CD4-positive, alpha-beta T cell treated with Interleukin-17A for 1 hour (primary cell): ENCODE measurements at regions not wholly inside any gene's neighbourhood (a gene's known extent, or its start where the extent isn't known, plus 50 kb on each side); places are given as distances from the start of the nearest gene placed in this dataset.

Source experiments
- DNase-seq: peaks from one replicate; pipeline ENCODE4 v3.0.0-alpha.2; 2020

- DNase-seq: no peak
Measured at GRCh38 chr21:16563116-16563515, 833.3 kb downstream of the USP25 start.

- no peak for DNase-seq
Measured at GRCh38 chr21:16563795-16564194, 834.0 kb downstream of the USP25 start.

- no peak for DNase-seq
Measured at GRCh38 chr21:16568244-16568643, 838.5 kb downstream of the USP25 start.

- DNase-seq: no peak
Measured at GRCh38 chr21:16568661-16569060, 838.9 kb downstream of the USP25 start.

GRCh38 chr21:16569679-16570078, 839.9 kb downstream of the USP25 start:
- no peak for DNase-seq

- DNase-seq: no peak
Measured at GRCh38 chr21:16570171-16570570, 840.4 kb downstream of the USP25 start.

GRCh38 chr21:16570856-16571255, 841.1 kb downstream of the USP25 start:
- DNase-seq: no peak

GRCh38 chr21:16571594-16571993, 841.8 kb downstream of the USP25 start:
- no peak for DNase-seq

- no peak for DNase-seq
Measured at GRCh38 chr21:16572032-16572431, 842.2 kb downstream of the USP25 start.

- DNase-seq: no peak
Measured at GRCh38 chr21:16573578-16573977, 843.8 kb downstream of the USP25 start.

GRCh38 chr21:16577975-16578374, 848.2 kb downstream of the USP25 start:
- DNase-seq: no peak

GRCh38 chr21:16578912-16579311, 849.1 kb downstream of the USP25 start:
- no peak for DNase-seq

- DNase-seq: no peak
Measured at GRCh38 chr21:16579538-16579937, 849.8 kb downstream of the USP25 start.

GRCh38 chr21:16580661-16581060, 850.9 kb downstream of the USP25 start:
- no peak for DNase-seq

- no peak for DNase-seq
Measured at GRCh38 chr21:16583556-16583955, 853.8 kb downstream of the USP25 start.

- DNase-seq: no peak
Measured at GRCh38 chr21:16584756-16585155, 855.0 kb downstream of the USP25 start.

GRCh38 chr21:16585896-16586295, 856.1 kb downstream of the USP25 start:
- DNase-seq: no peak

- DNase-seq: no peak
Measured at GRCh38 chr21:16587141-16587581, 857.4 kb downstream of the USP25 start.

- DNase-seq: no peak
Measured at GRCh38 chr21:16587681-16588375, 858.0 kb downstream of the USP25 start.

GRCh38 chr21:16588433-16588860, 858.7 kb downstream of the USP25 start:
- DNase-seq: no peak

GRCh38 chr21:16589006-16589898, 859.5 kb downstream of the USP25 start:
- DNase-seq: no peak

- no peak for DNase-seq
Measured at GRCh38 chr21:16590186-16590585, 860.4 kb downstream of the USP25 start.

GRCh38 chr21:16590641-16591292, 861.0 kb downstream of the USP25 start:
- DNase-seq: no peak

GRCh38 chr21:16592381-16592780, 862.6 kb downstream of the USP25 start:
- no peak for DNase-seq
